Panc1 (cell line): ENCODE measurements at regions not wholly inside any gene's neighbourhood (a gene's known extent, or its start where the extent isn't known, plus 50 kb on each side); places are given as distances from the start of the nearest gene placed in this dataset.

Experiments used
- ATAC-seq: fragments of 200-7000 bp; cut with Tn5 transposase; 2 replicates; pipeline ENCODE4 v1.9.1; 2020; ENCODE audit warnings: mild to moderate bottlenecking, moderate library complexity
- BruUV-seq: library from RNA; stranded (reverse); fragments of 400-500 nt; replicated peaks from 2 replicates; lab custom pipeline; 2021; lab: Mats Ljungman, UMichigan
- CTCF ChIA-PET: fragments of 300-600 bp; sonication (Branson Sonifier 250); formaldehyde crosslinking; loops from one replicate; lab custom pipeline; 2022; ENCODE audit warnings: antibody characterized with exemption; lab: Charles Lee
- POLR2A ChIA-PET: fragments of 300-600 bp; sonication (Branson Sonifier 250); formaldehyde crosslinking; loops from one replicate; lab custom pipeline; 2022; ENCODE audit warnings: antibody characterized with exemption; lab: Charles Lee
- DNase-seq: peaks from one replicate; pipeline ENCODE4 v3.0.0-alpha.2; 2010; ENCODE audit warnings: low read depth, low spot score
- H3K27ac ChIP-seq: 2 replicates; pipeline ENCODE4 v1.5.1; 2011; ENCODE audit warnings: mild to moderate bottlenecking, low read length, inconsistent platforms
- H3K27me3 ChIP-seq: fragments of 200-500 bp; sonication (Bioruptor generic); 2 replicates; pipeline ENCODE4 v1.6.0; 2014; ENCODE audit warnings: low read length, inconsistent platforms; ENCODE audit not compliant: control insufficient read depth, insufficient read depth
- H3K36me3 ChIP-seq: fragments of 200-500 bp; sonication (Bioruptor generic); 2 replicates; pipeline ENCODE4 v1.5.1; 2014; ENCODE audit warnings: inconsistent platforms, mild to moderate bottlenecking, low read length, moderate library complexity; ENCODE audit not compliant: control insufficient read depth, insufficient read depth
- H3K4me1 ChIP-seq: 2 replicates; pipeline ENCODE4 v1.5.1; 2011; ENCODE audit warnings: inconsistent platforms, mild to moderate bottlenecking, low read length, moderate library complexity; ENCODE audit not compliant: control insufficient read depth, insufficient read depth
- H3K4me3 ChIP-seq, 2 experiments: 2 replicates each; pipeline ENCODE4 v1.5.1; 2011 to 2012; ENCODE audit warnings: low read depth in 2 of 2, low read length in 2 of 2, mild to moderate bottlenecking in 2 of 2, inconsistent platforms in 1 of 2, moderate library complexity in 1 of 2
- H3K9me3 ChIP-seq: fragments of 200-500 bp; sonication (Bioruptor generic); 2 replicates; pipeline ENCODE4 v1.5.1; 2014; ENCODE audit warnings: low read depth, mild to moderate bottlenecking, inconsistent platforms, low read length, moderate library complexity; ENCODE audit not compliant: control insufficient read depth, insufficient read depth
- POLR2AphosphoS5 ChIP-seq: IDR thresholded peaks from 2 replicates; pipeline ENCODE4 v1.6.1; 2012; ENCODE audit warnings: mild to moderate bottlenecking, low read depth, low read length, moderate library complexity
- SIN3A ChIP-seq: IDR thresholded peaks from 2 replicates; pipeline ENCODE4 v1.6.1; 2012; ENCODE audit warnings: low read depth, mild to moderate bottlenecking, low read length, moderate library complexity, borderline replicate concordance; ENCODE audit not compliant: insufficient read depth
- TCF7L2 ChIP-seq: IDR thresholded peaks from 2 replicates; pipeline ENCODE4 v1.6.1; 2011; ENCODE audit warnings: mild to moderate bottlenecking, low read depth, low read length, inconsistent platforms
- in situ Hi-C: cut with HindIII; loops from 2 replicates; pipeline ENCODE4 v1.10.0; 2016; ENCODE audit warnings: low sequenced_read_pairs, low pct_unique_long_range_greater_than_20kb
- intact Hi-C: fragments of 100-400 bp; cut with micrococcal nuclease; formaldehyde crosslinking; loops from one replicate; pipeline ENCODE4 v1.10.0; 2022; ENCODE audit not compliant: unreplicated experiment
- TF ChIP-seq, protein P1 (sequence below): fragments of 450-650 bp; IDR thresholded peaks from 2 replicates; pipeline ENCODE4 v1.5.1; 2017; ENCODE audit warnings: mild to moderate bottlenecking
- TF ChIP-seq, protein P2 (sequence below), 2 experiments: IDR thresholded peaks; 2 replicates each; pipeline ENCODE4 v1.6.1; 2011 to 2012; ENCODE audit warnings: low read depth in 2 of 2, control low read depth in 1 of 2, low read length in 1 of 2, mild to moderate bottlenecking in 1 of 2, moderate library complexity in 1 of 2; ENCODE audit not compliant: insufficient read depth in 1 of 2

DNA sequence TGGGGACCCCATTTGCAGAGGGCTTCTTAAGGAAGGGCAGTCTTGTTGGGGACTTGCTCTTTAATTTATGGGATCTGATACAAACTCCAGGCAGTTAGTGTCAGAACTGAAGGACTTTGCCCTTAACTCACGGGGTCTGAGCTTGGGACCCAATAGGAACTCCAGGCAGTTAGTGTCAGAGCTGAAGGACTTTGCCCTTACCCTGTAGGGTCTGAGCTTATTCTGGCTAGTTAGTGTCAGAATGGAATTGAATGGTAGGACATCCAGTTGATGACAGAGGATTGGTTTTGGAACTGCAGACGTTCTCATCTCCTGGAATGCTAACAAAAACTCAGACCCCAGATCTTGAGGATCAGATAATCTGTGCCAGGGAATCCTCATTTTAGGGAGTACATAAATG is 256.9 kb upstream of the COPS8 start:
- in situ Hi-C loops, result no loop called here
- Histone ChIP-seq H3K36me3 (no peaks in the 10 kb centered on the region), H3K4me3 (no peak overlapping the region), H3K27ac (no peak overlapping the region), H3K9me3 (no peaks in the 10 kb centered on the region), H3K27me3 (peaks cover 12% of the 10 kb centered on the region), H3K4me1 (no peaks in the 10 kb centered on the region)
- CTCF ChIA-PET, result no interaction called here
- POLR2A ChIA-PET, result interaction anchor here (0.6 kb wide), 1 partner anchor 156 kb away, joined by 3 read pairs; no protein-coding TSS in a partner anchor
- intact Hi-C loops, result no loop called here
- no peak for ATAC-seq
- no peak for TF ChIP-seq POLR2AphosphoS5
- TF ChIP-seq, protein P1, sequence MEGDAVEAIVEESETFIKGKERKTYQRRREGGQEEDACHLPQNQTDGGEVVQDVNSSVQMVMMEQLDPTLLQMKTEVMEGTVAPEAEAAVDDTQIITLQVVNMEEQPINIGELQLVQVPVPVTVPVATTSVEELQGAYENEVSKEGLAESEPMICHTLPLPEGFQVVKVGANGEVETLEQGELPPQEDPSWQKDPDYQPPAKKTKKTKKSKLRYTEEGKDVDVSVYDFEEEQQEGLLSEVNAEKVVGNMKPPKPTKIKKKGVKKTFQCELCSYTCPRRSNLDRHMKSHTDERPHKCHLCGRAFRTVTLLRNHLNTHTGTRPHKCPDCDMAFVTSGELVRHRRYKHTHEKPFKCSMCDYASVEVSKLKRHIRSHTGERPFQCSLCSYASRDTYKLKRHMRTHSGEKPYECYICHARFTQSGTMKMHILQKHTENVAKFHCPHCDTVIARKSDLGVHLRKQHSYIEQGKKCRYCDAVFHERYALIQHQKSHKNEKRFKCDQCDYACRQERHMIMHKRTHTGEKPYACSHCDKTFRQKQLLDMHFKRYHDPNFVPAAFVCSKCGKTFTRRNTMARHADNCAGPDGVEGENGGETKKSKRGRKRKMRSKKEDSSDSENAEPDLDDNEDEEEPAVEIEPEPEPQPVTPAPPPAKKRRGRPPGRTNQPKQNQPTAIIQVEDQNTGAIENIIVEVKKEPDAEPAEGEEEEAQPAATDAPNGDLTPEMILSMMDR, result no peak
- TF ChIP-seq, protein P2, sequence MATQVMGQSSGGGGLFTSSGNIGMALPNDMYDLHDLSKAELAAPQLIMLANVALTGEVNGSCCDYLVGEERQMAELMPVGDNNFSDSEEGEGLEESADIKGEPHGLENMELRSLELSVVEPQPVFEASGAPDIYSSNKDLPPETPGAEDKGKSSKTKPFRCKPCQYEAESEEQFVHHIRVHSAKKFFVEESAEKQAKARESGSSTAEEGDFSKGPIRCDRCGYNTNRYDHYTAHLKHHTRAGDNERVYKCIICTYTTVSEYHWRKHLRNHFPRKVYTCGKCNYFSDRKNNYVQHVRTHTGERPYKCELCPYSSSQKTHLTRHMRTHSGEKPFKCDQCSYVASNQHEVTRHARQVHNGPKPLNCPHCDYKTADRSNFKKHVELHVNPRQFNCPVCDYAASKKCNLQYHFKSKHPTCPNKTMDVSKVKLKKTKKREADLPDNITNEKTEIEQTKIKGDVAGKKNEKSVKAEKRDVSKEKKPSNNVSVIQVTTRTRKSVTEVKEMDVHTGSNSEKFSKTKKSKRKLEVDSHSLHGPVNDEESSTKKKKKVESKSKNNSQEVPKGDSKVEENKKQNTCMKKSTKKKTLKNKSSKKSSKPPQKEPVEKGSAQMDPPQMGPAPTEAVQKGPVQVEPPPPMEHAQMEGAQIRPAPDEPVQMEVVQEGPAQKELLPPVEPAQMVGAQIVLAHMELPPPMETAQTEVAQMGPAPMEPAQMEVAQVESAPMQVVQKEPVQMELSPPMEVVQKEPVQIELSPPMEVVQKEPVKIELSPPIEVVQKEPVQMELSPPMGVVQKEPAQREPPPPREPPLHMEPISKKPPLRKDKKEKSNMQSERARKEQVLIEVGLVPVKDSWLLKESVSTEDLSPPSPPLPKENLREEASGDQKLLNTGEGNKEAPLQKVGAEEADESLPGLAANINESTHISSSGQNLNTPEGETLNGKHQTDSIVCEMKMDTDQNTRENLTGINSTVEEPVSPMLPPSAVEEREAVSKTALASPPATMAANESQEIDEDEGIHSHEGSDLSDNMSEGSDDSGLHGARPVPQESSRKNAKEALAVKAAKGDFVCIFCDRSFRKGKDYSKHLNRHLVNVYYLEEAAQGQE (IDR thresholded peaks at IDR 0.05; ENCODE audit: insufficient read depth in 1 of 2, low read depth in 2 of 2, low read length in 1 of 2), result no peak
- TF ChIP-seq TCF7L2, result no peak
- no peak for TF ChIP-seq SIN3A
- no peak for DNase-seq
- no TSS peak for BruUV-seq

DNA sequence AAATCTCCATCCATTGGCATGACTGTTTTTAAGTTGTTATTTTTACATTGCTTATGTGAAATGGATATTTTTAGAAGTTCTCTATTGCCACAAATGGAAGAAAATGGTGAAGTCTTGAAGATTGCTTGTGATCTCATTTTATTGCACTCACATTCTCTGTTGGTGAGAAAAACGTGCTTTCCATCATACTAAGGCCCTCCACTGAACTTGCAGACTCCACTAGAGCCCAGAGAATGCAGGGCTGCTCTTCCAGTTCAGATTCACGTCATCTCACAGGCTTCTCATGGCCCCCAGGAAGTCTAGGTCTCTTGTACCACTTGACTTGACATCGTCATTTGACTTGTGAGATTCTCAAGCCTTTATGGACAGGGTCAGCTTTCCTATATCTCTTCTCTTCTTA is 254.8 kb upstream of the COPS8 start:
- Histone ChIP-seq H3K4me3 (no peak overlapping the region), H3K9me3 (no peaks in the 10 kb centered on the region), H3K4me1 (no peaks in the 10 kb centered on the region), H3K36me3 (no peaks in the 10 kb centered on the region), H3K27ac (no peak overlapping the region), H3K27me3 (peaks cover 12% of the 10 kb centered on the region)
- POLR2A ChIA-PET, result no interaction called here
- intact Hi-C loops (no loop called here), in situ Hi-C loops (no loop called here)
- no peak for DNase-seq
- ATAC-seq, result no peak
- CTCF ChIA-PET, result no interaction called here
- TF ChIP-seq, protein P1, result no peak
- TF ChIP-seq SIN3A, result no peak
- no TSS peak for BruUV-seq
